Embryonic facial prominence (tissue), 1 donor: ENCODE measurements at regions not wholly inside any gene's neighbourhood (a gene's known extent, or its start where the extent isn't known, plus 50 kb on each side); places are given as distances from the start of the nearest gene placed in this dataset.
"Not testable (repeated sequence)": the region's sequence is repeated elsewhere in the genome, so short reads cannot be mapped to it uniquely, and the experiment has no call there.

Experiments
- DNase-seq: peaks from one replicate; pipeline ENCODE4 v3.0.0-alpha.2; 2016; ENCODE audit errors: extremely low spot score

GRCh38 chr6:135651964-135652755, 154.6 kb upstream of the AHI1 start:
- no peak for DNase-seq

GRCh38 chr6:135655055-135655454, 157.5 kb upstream of the AHI1 start:
- DNase-seq = no peak

GRCh38 chr6:135657207-135657606, 159.7 kb upstream of the AHI1 start:
- no peak for DNase-seq

GRCh38 chr6:135658481-135658880, 160.9 kb upstream of the AHI1 start:
- no peak for DNase-seq

GRCh38 chr6:135658916-135659315, 161.4 kb upstream of the AHI1 start:
- DNase-seq = no peak

GRCh38 chr6:135664527-135664926, 167.0 kb upstream of the AHI1 start:
- DNase-seq = no peak

- DNase-seq = no peak
Observed at GRCh38 chr6:135665935-135666334, 168.4 kb upstream of the AHI1 start.

GRCh38 chr6:135667691-135668455, 170.3 kb upstream of the AHI1 start:
- DNase-seq = no peak

- no peak for DNase-seq
Observed at GRCh38 chr6:135672256-135672655, 174.7 kb upstream of the AHI1 start.

GRCh38 chr6:135673501-135674309, 176.2 kb upstream of the AHI1 start:
- no peak for DNase-seq

GRCh38 chr6:135675026-135675425, 176.5 kb upstream of the PDE7B start:
- DNase-seq = no peak

- no peak for DNase-seq
Observed at GRCh38 chr6:135675862-135676261, 175.6 kb upstream of the PDE7B start.

- DNase-seq = no peak
Observed at GRCh38 chr6:135680964-135681913, 170.3 kb upstream of the PDE7B start.

GRCh38 chr6:135686784-135687301, 164.7 kb upstream of the PDE7B start:
- DNase-seq = peak; percentile 64

- DNase-seq = not testable (repeated sequence)
Observed at GRCh38 chr6:135688476-135688875, 163.0 kb upstream of the PDE7B start.

GRCh38 chr6:135692426-135692825, 159.1 kb upstream of the PDE7B start:
- no peak for DNase-seq

GRCh38 chr6:135693811-135694370, 157.6 kb upstream of the PDE7B start:
- DNase-seq = no peak

- no peak for DNase-seq
Observed at GRCh38 chr6:135699705-135700104, 151.8 kb upstream of the PDE7B start.

- no peak for DNase-seq
Observed at GRCh38 chr6:135701426-135701825, 150.1 kb upstream of the PDE7B start.

- DNase-seq = no peak
Observed at GRCh38 chr6:135703007-135703406, 148.5 kb upstream of the PDE7B start.

- no peak for DNase-seq
Observed at GRCh38 chr6:135703621-135704020, 147.9 kb upstream of the PDE7B start.
